ENCODE measurements at regions not wholly inside any gene's neighbourhood (a gene's known extent, or its start where the extent isn't known, plus 50 kb on each side); places are given as distances from the start of the nearest gene placed in this dataset.

- TF ChIP-seq EZH2 (IDR thresholded peaks at IDR 0.05; ENCODE audit: insufficient read depth, poor library complexity, severe bottlenecking) (no peak), EZH2phosphoT487 (IDR thresholded peaks at IDR 0.05; ENCODE audit: insufficient read depth, low read depth) (no peak)
These were observed 306.9 kb upstream of the FGF13 start for GRCh38 chrX:139018436-139018835.
